ENCODE measurements at regions not wholly inside any gene's neighbourhood (a gene's known extent, or its start where the extent isn't known, plus 50 kb on each side); places are given as distances from the start of the nearest gene placed in this dataset.

DNA sequence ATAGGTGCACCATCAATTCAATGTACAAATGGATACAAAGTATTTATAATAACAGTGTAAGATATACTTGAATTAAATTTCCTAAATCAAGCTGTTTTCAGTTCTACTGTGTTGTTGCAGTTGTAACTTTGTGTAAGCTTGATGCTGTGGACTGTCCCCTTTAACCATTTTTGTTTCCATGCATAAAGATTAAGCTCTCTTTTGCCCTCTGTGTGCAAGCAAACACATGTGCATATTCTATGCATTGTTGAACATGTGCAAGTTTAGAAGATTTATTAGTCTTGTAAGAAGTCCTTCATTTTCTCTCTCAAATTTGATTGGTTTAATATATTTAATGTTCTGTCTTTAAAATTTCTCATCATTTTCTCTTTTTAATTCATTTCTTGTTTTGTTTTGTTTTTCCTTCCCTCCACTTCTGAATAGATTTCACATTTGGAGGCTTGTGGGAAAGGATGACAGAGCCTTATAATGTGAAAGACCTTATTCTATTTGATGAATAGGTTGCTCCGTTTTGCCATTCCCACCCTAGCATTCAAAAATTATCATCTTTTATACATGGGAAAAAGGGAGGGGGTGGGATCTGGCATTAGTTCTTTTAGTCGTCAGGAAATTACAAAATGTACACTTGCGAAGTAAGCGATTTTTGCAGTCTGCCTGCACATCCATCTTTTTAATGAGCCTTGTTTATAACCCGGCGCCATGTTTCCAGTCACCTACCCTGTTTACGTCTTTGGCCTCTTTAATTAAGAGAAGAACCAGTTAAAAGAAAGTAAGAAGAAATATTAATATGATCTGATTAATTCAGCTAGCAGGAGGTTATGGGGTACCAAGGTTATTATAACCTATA lies 961.5 kb upstream of the NR2F2 start:
- Histone ChIP-seq H3K4me1 (replicated peaks in 1 of 4; ENCODE audit: control insufficient read depth in 3 of 4, insufficient read depth in 4 of 4, low read length in 3 of 4) (peaks cover 0 to 2% (median 0%) of the 10 kb centered on the region in 4 experiments; a peak in 1 of 7 replicates), H4K8ac (ENCODE audit: extremely low read depth, insufficient read depth, low read length) (no peak overlapping the region), H3K27me3 (replicated peaks in 1 of 4; ENCODE audit: control insufficient read depth in 3 of 4, extremely low read depth in 1 of 4, insufficient read depth in 3 of 4, low read length in 3 of 4) (no peaks in the 10 kb centered on the region), H3K4me3 (ENCODE audit: extremely low read depth in 1 of 4, insufficient read depth in 2 of 4, low read depth in 3 of 4, low read length in 4 of 4) (no peak overlapping the region), H4K91ac (replicated peaks; ENCODE audit: insufficient read length, low read length) (no peak overlapping the region), H4K20me1 (replicated peaks in 1 of 2; ENCODE audit: control insufficient read depth in 1 of 2, insufficient read depth in 2 of 2, low read length in 2 of 2) (no peaks in the 10 kb centered on the region), H3K27ac (ENCODE audit: low read depth, low read length) (no peak overlapping the region), H3K4ac (replicated peaks; ENCODE audit: insufficient read length, low read depth, low read length) (no peak overlapping the region), H2BK15ac (ENCODE audit: low read length) (no peak overlapping the region), H3K36me3 (ENCODE audit: control insufficient read depth in 2 of 4, insufficient read depth in 4 of 4, low read length in 3 of 4) (no peaks in the 10 kb centered on the region), H2AFZ (ENCODE audit: low read length) (no peak overlapping the region), H3K23me2 (ENCODE audit: low read depth, low read length) (no peaks in the 10 kb centered on the region; the same call in 1 of the 2 replicates), H2BK5ac (ENCODE audit: low read depth, low read length) (no peak overlapping the region), H2BK12ac (ENCODE audit: low read depth, low read length) (no peak overlapping the region), H4K5ac (ENCODE audit: insufficient read length, low read depth, low read length) (no peak overlapping the region), H3K79me2 (ENCODE audit: control insufficient read depth in 1 of 2, insufficient read depth in 2 of 2, low read length in 2 of 2) (no peaks in the 10 kb centered on the region), H3K4me2 (ENCODE audit: insufficient read depth in 1 of 2, low read depth in 2 of 2, low read length in 2 of 2) (no peak overlapping the region), H3K56ac (replicated peaks; ENCODE audit: insufficient read length, low read depth, low read length) (no peak overlapping the region), H3K14ac (ENCODE audit: insufficient read length) (no peak overlapping the region), H2AK5ac (ENCODE audit: low read depth, low read length) (no peak overlapping the region), H3K18ac (ENCODE audit: extremely low read depth, low read length) (no peak overlapping the region), H3K9ac (replicated peaks in 1 of 4; ENCODE audit: extremely low read depth in 1 of 4, low read depth in 3 of 4, low read length in 3 of 4) (no peak overlapping the region), H3K79me1 (ENCODE audit: low read depth, low read length) (no peaks in the 10 kb centered on the region), H3K23ac (ENCODE audit: insufficient read length) (no peak overlapping the region), H3K9me3 (ENCODE audit: insufficient read depth in 2 of 2, low read depth in 1 of 2, low read length in 1 of 2) (no peaks in the 10 kb centered on the region), H2BK20ac (ENCODE audit: low read length) (no peak overlapping the region), H2BK120ac (replicated peaks; ENCODE audit: low read depth, low read length) (no peak overlapping the region)
- POLR2A ChIA-PET (ENCODE audit: partially characterized antibody): no interaction called here
- CTCF ChIA-PET (ENCODE audit: partially characterized antibody): interaction anchor here (0.6 to 1.1 kb wide), 3 partner anchors 14 to 19 kb away, joined by 3 read pairs; no protein-coding TSS in a partner anchor
- no peak for DNase-seq (ENCODE audit: low read depth in 1 of 2, low spot score in 2 of 2)
- no peak for FAIRE-seq
- 90% methylated on average over 7 of the region's 7 CpGs; no CpG with 5 or more reads in 1 of the 2 experiments for WGBS, 2 experiments (ENCODE audit: extremely low coverage in 1 of 2, insufficient coverage in 1 of 2, insufficient read length in 1 of 2, insufficient replicate concordance in 2 of 2, low coverage in 1 of 2, low lambda C conversion rate in 2 of 2, missing lambda C conversion rate in 1 of 2)
- TF ChIP-seq FOSL1 (IDR thresholded peaks at IDR 0.05; ENCODE audit: insufficient read depth, low read depth, low read length) (no peak), SUZ12 (IDR thresholded peaks at IDR 0.05; ENCODE audit: low read length) (no peak), TBP (IDR thresholded peaks at IDR 0.05; ENCODE audit: low read depth, low read length) (no peak)

Measured in H1 (cell line).